GM21737 (cell line): ENCODE measurements at regions not wholly inside any gene's neighbourhood (a gene's known extent, or its start where the extent isn't known, plus 50 kb on each side); places are given as distances from the start of the nearest gene placed in this dataset.
"Not testable (repeated sequence)": the region's sequence is repeated elsewhere in the genome, so short reads cannot be mapped to it uniquely, and the experiment has no call there.

Experiments
- ATAC-seq: cut with Tn5 transposase; IDR thresholded peaks from one replicate; pipeline ENCODE4 v1.9.1; 2021; ENCODE audit warnings: mild to moderate bottlenecking, moderate library complexity; ENCODE audit not compliant: unreplicated experiment

DNA sequence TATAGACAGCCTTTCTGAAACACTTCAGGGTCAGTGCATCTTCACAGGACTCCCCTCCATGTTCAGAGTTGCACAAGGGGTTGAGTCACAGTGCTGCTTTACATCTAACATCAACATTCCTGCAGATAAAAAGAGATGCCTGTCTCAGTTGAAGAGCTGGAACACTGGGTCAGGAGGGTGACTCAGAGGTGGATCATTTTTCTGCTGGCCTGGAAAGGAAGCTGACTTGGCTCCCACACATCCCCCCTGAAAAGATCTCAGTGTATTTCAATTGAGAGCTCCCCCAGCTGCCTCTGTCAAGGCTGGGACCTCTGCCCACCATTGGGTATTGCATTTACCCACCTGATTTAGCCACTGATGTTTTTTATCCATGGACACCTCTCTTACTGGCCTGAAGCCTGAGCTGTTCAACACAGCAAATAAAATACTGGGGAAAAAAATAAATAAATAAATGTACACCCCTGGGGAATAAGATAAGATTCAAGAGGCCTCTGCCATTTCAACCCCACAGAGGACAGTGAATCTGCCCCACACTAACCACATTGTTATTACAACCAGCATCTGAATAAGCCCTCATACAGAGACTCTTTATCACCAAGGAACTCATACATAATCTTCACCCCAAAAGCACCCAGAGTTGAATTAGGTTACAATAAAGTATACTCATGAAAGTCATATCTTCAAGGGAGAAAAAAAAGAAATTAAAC is 716.4 kb downstream of the SEMA5A start:
- no peak for ATAC-seq

DNA sequence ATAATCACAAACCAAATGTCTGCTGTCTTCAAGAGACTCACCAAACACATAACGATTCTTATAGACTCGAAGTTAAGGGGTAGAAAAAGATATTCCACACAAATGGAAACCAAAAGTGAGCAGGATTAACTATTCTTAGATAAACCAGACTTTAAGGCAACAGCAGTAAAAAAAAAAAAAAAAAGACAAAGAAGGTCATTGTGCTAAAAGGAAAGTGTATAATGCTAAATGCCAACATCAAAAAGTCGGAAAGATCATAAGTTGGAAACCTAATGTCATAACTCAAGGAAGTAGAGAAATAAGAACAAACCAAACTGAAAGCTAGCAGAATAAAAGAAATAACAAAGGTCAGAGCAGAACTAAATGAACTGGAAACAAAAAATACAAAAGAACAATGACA is 714.6 kb downstream of the SEMA5A start:
- ATAC-seq, result no peak

DNA sequence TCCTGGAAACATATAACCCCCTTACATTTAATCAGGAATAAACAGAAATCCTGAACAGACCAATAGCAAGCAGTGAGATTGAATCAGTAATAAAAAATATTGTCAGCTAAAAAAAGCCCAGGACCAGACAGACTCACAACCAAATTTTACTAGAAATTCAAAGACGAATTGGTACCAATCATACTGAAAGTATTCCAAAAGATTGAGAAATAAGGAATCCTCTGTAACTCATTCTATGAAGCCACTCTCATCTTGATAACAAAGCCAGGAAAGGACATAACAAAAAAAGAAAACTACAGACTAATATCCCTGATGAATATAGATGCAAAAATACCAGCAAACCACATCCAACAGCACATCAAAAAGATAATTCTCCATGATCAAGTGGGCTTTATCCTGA is 714.0 kb downstream of the SEMA5A start:
- ATAC-seq, result no peak

DNA sequence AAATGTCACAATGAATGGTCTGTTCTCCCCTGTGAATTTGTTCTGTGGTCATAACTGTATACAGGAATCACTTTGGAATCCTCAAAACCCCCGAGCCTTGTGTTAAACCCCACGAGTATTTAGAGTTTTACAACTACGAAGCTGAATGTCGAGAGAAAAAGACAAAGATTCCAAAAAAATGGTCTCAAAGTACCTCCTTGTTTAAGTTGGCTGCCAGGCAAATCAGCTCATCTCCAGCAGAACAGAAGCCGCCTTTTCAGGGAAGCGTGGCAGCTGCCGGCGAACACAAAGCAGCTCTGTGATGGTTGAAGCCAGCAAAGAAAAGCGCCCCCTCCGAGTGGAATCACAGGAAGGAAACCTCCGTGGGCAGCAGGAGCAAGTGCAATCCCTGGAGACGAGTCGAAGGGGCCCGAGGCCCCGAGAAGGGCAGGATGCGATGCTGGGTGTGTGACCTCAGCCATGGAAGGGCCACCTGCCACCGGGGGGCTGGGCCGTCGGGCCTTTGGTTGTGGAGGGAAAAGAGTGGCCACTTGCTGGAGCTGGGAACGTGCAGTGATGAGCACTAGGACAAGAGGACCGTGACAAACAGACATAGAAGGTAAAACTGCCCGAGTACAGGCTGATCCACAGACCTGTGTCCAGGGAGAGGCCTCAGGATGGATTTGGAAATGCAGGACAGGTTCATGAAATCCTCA is 706.4 kb downstream of the SEMA5A start:
- ATAC-seq, result no peak

DNA sequence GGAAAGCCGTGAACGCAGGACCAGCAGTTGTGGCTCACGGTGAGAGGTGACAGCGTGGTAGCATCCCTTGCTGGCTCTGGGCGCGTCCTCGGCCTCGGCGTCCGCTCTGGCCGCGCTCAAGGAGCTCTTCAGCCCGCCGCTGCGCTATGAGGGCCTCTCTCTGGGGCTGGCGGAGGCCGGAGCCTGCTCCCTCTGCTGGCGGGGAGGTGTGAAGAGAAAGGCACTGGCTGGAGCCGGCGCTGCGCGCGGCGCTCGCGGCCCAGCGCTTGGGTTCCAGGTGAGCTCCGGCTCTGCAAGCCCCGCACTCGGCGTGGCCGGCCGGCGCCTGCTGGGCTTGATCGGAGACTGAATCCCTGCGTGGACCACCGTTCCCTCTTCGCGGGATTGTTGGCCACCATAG is 705.6 kb downstream of the SEMA5A start:
- no peak for ATAC-seq

DNA sequence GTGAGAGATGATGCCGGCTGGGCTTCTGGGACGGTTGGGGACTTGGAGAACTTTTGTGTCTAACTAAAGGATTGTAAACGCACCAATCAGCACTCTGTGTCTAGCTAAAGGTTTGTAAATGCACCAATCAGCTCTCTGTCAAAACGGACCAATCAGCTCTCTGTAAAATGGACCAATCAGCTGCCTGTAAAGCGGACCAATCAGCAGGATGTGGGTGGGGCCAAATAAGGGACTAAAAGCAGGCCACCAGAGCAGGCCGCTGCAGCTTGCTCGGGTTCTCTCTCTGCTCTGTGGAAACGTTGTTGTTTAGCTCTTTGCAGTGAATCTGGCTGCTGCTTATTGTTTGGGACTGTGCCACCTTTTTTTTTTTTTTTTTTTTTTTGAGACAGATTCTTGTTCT is 705.1 kb downstream of the SEMA5A start:
- ATAC-seq, result not testable (repeated sequence)

DNA sequence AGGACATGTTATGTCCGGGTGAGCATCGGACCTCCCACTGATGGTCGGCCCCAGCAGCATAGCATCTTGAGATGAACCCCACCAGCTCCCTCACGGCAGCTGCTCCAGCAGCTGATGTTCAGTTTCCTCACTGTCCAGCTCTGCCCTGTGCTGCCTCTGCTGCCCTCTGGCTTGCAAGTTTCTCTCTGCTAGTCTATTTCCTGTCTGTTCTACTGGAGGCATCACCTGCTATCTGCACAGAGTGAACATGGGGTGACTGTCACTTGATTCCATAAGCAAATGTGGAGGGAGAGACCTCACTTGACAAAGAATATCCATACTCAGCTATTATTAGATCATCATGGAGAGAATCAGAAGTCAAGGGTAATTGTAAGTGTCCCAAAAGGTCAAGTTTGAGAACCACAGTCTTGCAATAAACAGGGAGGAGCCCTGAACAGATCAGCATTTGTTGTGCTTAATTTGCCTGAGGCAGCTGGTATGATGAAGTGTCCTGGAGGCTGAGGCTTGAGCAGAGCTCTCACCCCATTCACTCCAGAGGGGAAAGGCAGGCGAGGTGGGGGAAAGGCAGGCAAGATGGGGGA is 702.8 kb downstream of the SEMA5A start:
- ATAC-seq, result no peak

DNA sequence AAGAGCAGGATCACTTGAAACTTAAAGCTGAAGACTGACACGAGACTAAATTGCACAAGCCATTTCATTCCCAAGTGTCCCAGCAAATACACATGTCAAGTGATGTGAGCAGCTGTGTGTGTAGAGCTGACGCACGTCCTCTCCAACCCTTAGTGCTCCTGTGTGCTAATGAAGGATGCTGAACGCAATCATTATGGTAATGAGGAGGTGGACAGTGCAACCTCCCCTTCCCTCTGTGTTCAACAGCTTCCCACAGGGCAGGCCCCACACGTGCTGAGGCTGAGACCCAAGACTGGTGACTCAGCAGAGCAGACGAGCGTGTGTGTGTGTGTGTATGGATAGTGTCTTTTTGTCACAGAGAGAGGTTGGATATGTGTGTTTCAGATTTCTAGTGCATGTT is 702.1 kb downstream of the SEMA5A start:
- ATAC-seq, result no peak

DNA sequence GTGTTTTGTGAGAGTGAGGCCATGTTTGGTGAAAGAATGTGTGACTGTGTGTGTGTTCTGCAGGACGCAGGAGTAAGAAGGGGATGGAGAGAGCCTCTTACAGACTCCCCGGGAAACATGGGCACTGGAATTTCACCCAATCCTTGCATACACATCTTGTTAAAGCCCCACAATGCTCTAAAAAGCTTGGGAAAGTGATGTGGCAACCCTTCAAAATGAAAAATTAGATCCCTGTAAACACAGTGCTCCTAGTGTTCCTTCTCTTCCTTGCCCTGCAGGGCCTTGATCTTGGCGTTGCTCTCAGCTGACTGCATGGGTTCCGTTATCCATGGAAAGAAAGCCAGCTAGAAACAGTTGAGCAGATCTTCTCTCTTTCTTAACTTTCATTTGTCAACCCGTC is 701.7 kb downstream of the SEMA5A start:
- no peak for ATAC-seq

DNA sequence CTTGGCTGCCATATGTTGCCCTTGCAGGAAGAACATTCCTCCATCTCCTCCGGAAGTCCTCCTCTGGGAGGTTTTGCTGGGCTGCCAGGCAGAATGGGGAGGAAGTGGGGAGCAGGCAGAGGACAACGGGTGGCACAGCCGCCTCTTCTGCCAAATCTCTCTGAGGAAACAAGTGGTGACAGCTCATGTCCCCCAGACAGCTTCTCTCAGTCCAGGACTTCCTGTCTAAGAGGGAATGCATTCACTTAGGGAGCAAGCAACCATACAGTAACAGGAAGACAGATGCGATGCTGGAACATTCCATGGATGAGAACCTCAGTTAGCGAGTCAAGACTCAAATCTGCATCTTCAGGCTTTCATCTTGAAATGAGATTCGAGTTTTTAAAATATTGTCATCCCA is 701.0 kb downstream of the SEMA5A start:
- no peak for ATAC-seq

DNA sequence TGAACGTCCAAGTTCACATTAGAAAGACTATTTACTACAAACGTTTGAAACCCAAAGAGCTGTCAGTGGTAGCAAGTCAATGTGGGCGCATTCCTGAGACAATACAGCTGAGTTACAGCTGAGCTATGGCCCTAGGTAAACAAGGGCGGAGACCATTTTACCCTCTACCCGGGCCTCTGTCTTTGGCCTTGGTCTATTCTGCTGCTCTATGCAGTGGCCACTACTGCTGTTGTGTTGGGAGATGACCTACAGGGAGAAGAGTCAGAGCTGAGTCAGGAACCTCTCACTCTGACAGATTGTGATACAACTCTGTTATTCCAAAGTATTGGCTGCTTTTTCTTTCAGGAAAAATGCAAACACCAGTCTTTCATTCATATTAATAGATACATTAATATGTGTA is 700.6 kb downstream of the SEMA5A start:
- no peak for ATAC-seq

DNA sequence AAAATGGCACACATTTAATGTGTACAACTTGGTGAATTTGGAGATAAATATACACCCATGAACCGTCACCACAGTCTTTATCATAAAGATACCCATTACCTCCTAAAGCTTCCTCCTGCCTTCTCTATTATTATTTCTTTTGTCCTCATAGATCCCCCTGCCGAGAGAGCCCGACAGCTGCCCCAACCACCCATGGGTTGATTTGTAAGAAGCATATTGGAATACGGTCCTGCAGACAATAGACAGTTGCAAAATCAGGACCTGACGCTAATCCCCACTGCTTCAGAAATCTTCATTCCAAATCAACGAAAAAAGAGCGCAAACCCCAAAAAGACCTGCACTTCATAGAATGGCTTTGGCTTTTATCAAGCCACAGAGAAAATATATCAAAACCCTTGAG is 697.5 kb downstream of the SEMA5A start:
- ATAC-seq, result no peak

DNA sequence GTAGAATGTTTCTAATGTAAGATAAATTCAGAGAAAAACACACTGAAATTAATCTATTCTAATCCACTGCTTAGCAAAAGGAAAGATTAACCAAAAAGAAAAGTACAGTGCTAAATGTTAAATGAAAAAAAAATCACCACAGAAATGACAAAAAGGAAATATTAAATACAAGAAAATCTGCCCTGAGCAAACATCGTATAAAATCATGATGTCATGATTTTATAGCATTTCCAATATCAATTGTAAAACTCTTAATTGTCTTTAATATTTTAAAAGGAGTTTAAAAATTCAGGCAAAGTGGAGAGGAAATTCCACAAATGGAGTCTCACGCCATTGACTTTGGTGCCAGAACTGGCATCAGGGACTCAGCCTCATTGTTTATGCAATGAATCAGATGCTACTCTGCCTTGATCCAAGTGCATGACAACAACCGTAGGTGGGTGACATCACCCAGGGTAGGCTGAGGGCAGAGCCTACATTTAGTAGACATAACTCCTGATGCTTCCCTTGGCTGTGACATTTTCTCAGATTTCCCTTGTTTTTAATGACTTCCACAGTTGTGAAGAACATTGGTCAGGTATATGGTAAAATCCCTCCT is 696.8 kb downstream of the SEMA5A start:
- no peak for ATAC-seq

DNA sequence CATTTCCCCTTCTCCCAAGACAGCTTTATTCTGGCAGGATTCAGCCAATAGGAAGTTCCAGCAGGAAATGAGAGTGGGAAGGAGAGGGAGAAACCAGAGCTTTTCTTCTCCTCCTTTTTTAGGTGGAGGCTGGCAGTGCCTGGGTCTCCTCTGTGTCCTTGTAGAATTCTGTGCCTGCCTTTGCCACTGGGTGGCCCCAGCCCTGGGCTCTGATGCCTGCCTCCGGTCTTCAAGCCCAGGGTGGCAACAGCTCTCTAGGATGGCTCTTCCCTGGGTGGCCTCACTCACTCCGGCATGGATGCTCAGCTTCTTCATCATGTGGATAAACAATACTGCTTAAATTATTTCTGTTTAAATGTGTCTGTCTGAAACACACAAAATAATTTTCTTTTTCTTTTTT is 694.8 kb downstream of the SEMA5A start:
- ATAC-seq, result no peak

DNA sequence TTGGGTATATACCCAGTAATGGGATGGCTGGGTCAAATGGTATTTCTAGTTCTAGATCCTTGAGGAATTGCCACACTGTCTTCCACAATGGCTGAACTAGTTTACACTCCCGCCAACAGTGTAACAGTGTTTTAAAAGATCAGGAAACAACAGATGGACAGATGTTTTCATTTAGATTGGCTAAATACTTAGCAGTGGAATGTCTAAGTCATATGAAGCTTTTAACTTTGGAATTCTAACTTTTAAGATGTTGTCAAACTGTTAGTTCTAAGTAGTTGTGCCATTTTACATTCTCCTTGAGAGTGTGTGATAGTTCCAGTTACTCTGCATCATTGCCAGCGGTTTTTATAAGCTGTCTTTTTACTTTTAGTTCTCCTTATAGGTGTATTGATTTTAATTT is 688.8 kb downstream of the SEMA5A start:
- ATAC-seq, result no peak

DNA sequence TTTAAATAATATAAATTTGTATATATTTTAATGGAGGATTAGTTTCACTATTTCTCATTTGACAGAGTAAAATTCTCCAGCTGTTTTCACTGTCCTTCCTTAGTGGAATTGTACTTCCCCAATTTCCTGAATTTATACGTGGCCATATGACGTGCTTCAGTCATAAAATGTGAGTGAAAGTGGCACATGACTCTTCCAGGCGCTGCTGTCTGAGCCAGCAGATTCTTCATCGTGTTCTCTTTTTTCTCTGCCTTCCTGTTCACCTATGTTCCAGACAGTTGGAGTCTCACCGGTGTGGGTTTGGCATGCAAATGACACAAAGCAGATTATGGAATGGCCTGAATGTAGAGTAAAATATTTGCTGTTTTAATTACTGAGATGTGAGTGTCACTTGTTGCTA is 684.1 kb downstream of the SEMA5A start:
- ATAC-seq, result no peak

DNA sequence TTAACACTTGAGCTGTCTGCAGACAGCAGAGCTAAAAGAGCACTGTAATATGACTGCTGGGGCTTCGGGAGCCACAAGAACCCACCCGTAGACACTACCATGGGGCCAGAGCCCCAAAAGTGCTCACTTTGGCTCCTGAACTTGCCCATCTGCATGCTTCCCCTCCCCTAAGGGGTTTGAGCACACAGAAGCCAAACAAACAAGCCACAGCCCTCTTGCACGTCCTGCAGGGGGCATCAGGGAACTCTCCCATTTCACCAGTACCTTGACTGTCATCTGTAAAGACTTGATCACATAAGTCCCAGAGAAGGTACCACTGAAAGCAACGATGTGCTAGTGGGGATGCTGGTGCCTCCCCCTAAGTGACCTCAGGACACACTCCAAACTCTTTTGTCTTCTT is 681.8 kb downstream of the SEMA5A start:
- no peak for ATAC-seq

DNA sequence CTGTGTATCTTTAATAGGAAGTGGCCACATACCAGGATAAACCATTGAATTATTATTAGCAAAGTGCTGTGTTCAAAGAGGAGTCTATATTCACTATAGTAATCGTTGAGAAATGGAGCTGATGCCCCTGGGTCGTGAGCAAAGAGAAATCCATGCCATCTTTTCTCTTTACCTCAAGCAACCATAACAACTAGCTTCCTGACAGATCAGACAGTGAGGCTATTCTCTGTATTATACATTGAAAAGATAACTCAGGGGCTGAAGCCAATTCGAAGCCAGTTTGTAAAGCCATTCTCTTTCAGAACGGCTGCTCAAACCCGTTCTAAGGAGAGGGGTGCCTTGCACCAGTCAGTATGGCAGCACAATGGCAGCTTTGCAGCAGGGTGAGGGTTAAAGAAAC is 680.6 kb downstream of the SEMA5A start:
- no peak for ATAC-seq

DNA sequence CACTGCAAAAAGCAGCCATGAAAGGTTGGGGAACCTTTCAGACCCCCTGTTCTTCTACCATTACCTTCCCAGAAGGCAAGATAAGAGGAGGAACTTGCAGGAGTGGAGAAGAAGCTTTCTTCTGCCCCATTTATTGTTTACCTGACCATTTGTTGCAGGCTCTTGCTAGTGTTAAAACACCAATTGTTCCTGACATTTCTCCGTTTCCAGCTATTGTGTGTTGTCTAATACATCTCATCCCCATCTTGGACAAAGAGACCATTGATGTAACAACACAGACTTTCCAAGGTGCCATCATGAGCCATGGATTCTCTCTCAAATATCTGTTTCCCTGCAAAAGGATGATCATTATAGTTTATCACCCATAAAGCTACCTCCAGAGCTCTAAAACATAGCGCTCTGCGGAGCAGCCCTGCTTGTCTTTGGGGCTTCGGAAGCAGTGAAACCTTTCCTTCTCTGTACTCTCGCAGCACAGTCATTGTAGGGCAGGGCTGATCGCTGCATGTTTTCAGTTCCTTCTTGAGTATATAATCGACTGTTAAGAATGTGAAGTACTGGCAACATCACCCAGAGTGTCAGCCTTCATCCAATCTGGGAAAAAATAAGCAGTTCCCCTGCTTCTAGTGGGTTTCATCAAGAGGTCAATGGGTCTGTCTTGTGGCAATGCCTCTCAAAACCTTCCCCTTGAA is 680.0 kb downstream of the SEMA5A start:
- ATAC-seq, result no peak

DNA sequence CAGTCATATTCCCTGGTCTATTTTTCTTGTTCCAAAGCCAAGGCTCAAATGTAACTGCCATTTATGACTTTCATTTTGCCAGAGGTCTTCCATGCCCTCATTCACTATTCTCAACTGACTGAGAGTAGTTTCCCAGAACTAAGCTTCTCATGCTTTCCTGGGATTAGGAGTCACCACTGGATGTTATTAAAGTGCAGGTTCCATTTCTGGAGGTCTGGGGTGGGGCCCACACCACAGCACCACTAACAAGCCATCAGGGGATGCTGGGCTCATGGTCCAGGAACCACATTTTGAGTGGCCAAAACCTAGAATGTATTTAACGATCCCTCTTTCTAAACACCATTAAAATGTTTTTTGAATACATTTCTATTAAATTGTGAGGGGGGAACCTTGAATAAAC is 677.6 kb downstream of the SEMA5A start:
- ATAC-seq, result no peak

DNA sequence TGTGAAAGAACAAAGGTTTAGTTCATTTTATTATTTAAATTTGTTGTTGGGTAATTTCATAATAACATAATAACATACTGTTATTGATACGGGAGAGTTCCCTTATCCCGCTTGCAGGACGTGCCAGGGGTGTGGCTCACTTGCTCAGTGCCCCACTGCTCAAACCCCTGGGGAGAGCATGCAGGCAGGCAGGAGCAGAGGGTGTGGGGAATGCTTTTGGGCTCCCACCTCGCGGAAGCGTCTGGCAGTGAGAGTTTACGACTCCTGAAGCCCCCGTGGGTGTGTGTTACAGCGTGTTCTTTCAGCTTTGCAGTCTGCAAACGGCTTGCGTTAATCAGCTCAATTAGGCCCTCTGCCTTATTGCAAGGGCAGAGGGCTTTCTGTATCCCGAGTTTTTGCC is 675.9 kb downstream of the SEMA5A start:
- no peak for ATAC-seq
